K562 (cell line): ENCODE measurements at regions not wholly inside any gene's neighbourhood (a gene's known extent, or its start where the extent isn't known, plus 50 kb on each side); places are given as distances from the start of the nearest gene placed in this dataset.

Source experiments
- ATAC-seq: fragments of 200-7000 bp; cut with Tn5 transposase; 3 replicates; pipeline ENCODE4 v1.9.1; 2020; ENCODE audit warnings: moderate library complexity
- BruUV-seq: library from RNA; stranded (reverse); fragments of 400-500 nt; replicated peaks from 2 replicates; lab custom pipeline; 2021; lab: Mats Ljungman, UMichigan
- CTCF ChIA-PET: fragments of 300-600 bp; formaldehyde crosslinking; extraction: SDS; loops from one replicate; lab custom pipeline; 2021; ENCODE audit warnings: low intra/inter-chr PET ratio; lab: Yijun Ruan, JAX
- POLR2A ChIA-PET: fragments of 300-600, 350-650 bp; sonication (Branson Sonifier 250); formaldehyde crosslinking; extraction: SDS; loops from one replicate; lab custom pipeline; 2021; ENCODE audit warnings: antibody characterized with exemption, inconsistent platforms; lab: Yijun Ruan, JAX
- DNase-seq, 4 experiments: peaks; one replicate each; pipeline versions ENCODE4 v3.0.0 to v3.0.0-alpha.2; 2011 to 2018; ENCODE audit warnings: low spot score in 3 of 4, mixed read lengths in 3 of 4; ENCODE audit errors: extremely low read depth in 1 of 4
- FAIRE-seq: peaks from 2 replicates; lab custom pipeline; 2011; peaks lifted over from hg19 to GRCh38; lab: Jason Lieb, UNC
- H2AFZ ChIP-seq: 2 replicates; pipeline ENCODE4 v1.6.0; 2011; ENCODE audit warnings: low read depth, low read length, control low read depth, inconsistent platforms
- H3K27ac ChIP-seq: fragments of 200-600 bp; 3 replicates; pipeline ENCODE4 v1.8.0; 2011; ENCODE audit warnings: low read depth, mild to moderate bottlenecking, control low read depth, inconsistent platforms, low read length, moderate library complexity, mixed read lengths; ENCODE audit errors: extremely low read depth
- H3K27me3 ChIP-seq, 2 experiments: fragments of 300-600 bp in 1 of 2; 2 replicates in 1 of 2; 3 replicates in 1 of 2; pipeline versions ENCODE4 v1.6.0 to v1.8.0; 2011; ENCODE audit warnings: inconsistent platforms in 2 of 2, low read length in 2 of 2, mild to moderate bottlenecking in 1 of 2, mixed read lengths in 1 of 2, moderate library complexity in 1 of 2; ENCODE audit not compliant: control insufficient read depth in 2 of 2, insufficient read depth in 2 of 2
- H3K36me3 ChIP-seq: fragments of 300-600 bp; 3 replicates; pipeline ENCODE4 v1.8.0; 2011; ENCODE audit warnings: mild to moderate bottlenecking, low read length, inconsistent platforms; ENCODE audit not compliant: control insufficient read depth, insufficient read depth
- H3K4me1 ChIP-seq, 2 experiments: fragments of 200-600 bp in 1 of 2; replicated peaks in 1 of 2; 2 replicates in 1 of 2; 3 replicates in 1 of 2; pipeline versions ENCODE4 v1.5.1 to v1.8.0; 2011; ENCODE audit warnings: inconsistent platforms in 2 of 2, low read length in 2 of 2, mild to moderate bottlenecking in 1 of 2, mixed read lengths in 1 of 2, moderate library complexity in 1 of 2; ENCODE audit not compliant: control insufficient read depth in 2 of 2, insufficient read depth in 2 of 2
- H3K4me2 ChIP-seq: 2 replicates; pipeline ENCODE4 v1.6.1; 2011; ENCODE audit warnings: low read length, control low read depth, inconsistent platforms, mixed read lengths; ENCODE audit not compliant: insufficient read depth
- H3K4me3 ChIP-seq: fragments of 200-600 bp; sonication (generic), shearing (Covaris generic); 2 replicates; pipeline ENCODE4 v1.5.1; 2016; ENCODE audit warnings: control low read depth, inconsistent platforms
- H3K79me2 ChIP-seq: fragments of 200-600 bp; 3 replicates; pipeline ENCODE4 v1.8.0; 2011; ENCODE audit warnings: low read length, inconsistent platforms; ENCODE audit not compliant: control insufficient read depth, insufficient read depth
- H3K9ac ChIP-seq, 2 experiments: 2 replicates each; pipeline versions ENCODE4 v1.6.0 to v1.6.1; 2011; ENCODE audit warnings: low read depth in 2 of 2, low read length in 2 of 2, control low read depth in 1 of 2, inconsistent platforms in 1 of 2, mild to moderate bottlenecking in 1 of 2, mixed read lengths in 1 of 2; ENCODE audit not compliant: insufficient read depth in 1 of 2
- H3K9me1 ChIP-seq: one replicate; pipeline ENCODE4 v1.6.0; 2011; ENCODE audit warnings: inconsistent platforms, mild to moderate bottlenecking, low read length, moderate library complexity; ENCODE audit not compliant: control insufficient read depth, insufficient read depth
- H3K9me3 ChIP-seq: replicated peaks from 2 replicates; pipeline ENCODE4 v1.5.1; 2011; ENCODE audit warnings: low read depth, low read length, inconsistent platforms; ENCODE audit not compliant: control insufficient read depth, insufficient read depth
- H4K20me1 ChIP-seq: replicated peaks from 2 replicates; pipeline ENCODE4 v1.6.1; 2011; ENCODE audit warnings: low read length, inconsistent platforms, mixed read lengths; ENCODE audit not compliant: control insufficient read depth, insufficient read depth
- E2F6 ChIP-seq, 2 experiments: IDR thresholded peaks; 2 replicates each; pipeline ENCODE4 v1.6.1; 2011; ENCODE audit warnings: borderline replicate concordance in 1 of 2, control low read depth in 1 of 2, low read depth in 1 of 2, low read length in 1 of 2, mild to moderate bottlenecking in 1 of 2, mixed read lengths in 1 of 2, moderate library complexity in 1 of 2; ENCODE audit not compliant: insufficient read depth in 1 of 2, insufficient read length in 1 of 2, poor library complexity in 1 of 2, severe bottlenecking in 1 of 2; ENCODE audit errors: extremely low read depth in 1 of 2
- MYBL2 ChIP-seq, 2 experiments: fragments of 450-650 bp in 1 of 2; sonication (generic) in 1 of 2; formaldehyde crosslinking in 1 of 2; IDR thresholded peaks; 2 replicates each; pipeline versions ENCODE4 v1.6.1 to v1.8.1; 2017 to 2022; ENCODE audit warnings: borderline replicate concordance in 1 of 2, inconsistent platforms in 1 of 2, low read depth in 1 of 2, mild to moderate bottlenecking in 1 of 2, missing genetic modification reagents in 1 of 2, moderate library complexity in 1 of 2
- SMARCB1 ChIP-seq: IDR thresholded peaks from 2 replicates; pipeline ENCODE4 v1.6.1; 2011; ENCODE audit warnings: improper control_type of control experiment, low read depth; ENCODE audit not compliant: insufficient read length
- SNIP1 ChIP-seq: fragments of 450-650 bp; IDR thresholded peaks from 2 replicates; pipeline ENCODE4 v1.7.1; 2017; ENCODE audit warnings: low read depth, mild to moderate bottlenecking
- STAG1 ChIP-seq: sonication (generic); formaldehyde crosslinking; IDR thresholded peaks from 2 replicates; pipeline ENCODE4 v1.5.0; 2020; ENCODE audit warnings: missing genetic modification reagents, borderline replicate concordance
- TEAD2 ChIP-seq: fragments of 450-650 bp; IDR thresholded peaks from 2 replicates; pipeline ENCODE4 v1.6.1; 2016; ENCODE audit warnings: missing genetic modification characterization, control low read depth, missing compliant biosample characterization
- TOE1 ChIP-seq, 2 experiments: fragments of 450-650 bp in 1 of 2; sonication (generic) in 1 of 2; formaldehyde crosslinking in 1 of 2; IDR thresholded peaks; 2 replicates each; pipeline versions ENCODE4 v1.7.1 to v1.8.0; 2016 to 2022; ENCODE audit warnings: borderline replicate concordance in 2 of 2, mild to moderate bottlenecking in 2 of 2, antibody characterized with exemption in 1 of 2, inconsistent platforms in 1 of 2, low read depth in 1 of 2, missing genetic modification reagents in 1 of 2, moderate library complexity in 1 of 2
- ZKSCAN8 ChIP-seq: fragments of 200-800 bp; sonication (Bioruptor generic); IDR thresholded peaks from 2 replicates; pipeline ENCODE4 v1.6.1; 2016; ENCODE audit warnings: missing genetic modification characterization, missing compliant biosample characterization
- ZNF41 ChIP-seq: fragments of 250-450 bp; sonication (Bioruptor Pico); conservative IDR thresholded peaks from 2 replicates; pipeline ENCODE4 v1.4.0; 2020; ENCODE audit warnings: mild to moderate bottlenecking
- WGBS: fragments of 100-300 bp; shearing (Covaris generic); methylation state at CpG from one replicate; pipeline ENCODE4 v1.1.6; 2016; ENCODE audit warnings: low coverage, mixed read lengths; ENCODE audit not compliant: insufficient coverage; ENCODE audit errors: missing lambda C conversion rate; 5-methylcytosine and 5-hydroxymethylcytosine counted together
- in situ Hi-C: fragments of 300-500 bp; cut with MboI; formaldehyde crosslinking; loops from 4 replicates; pipeline ENCODE4 v1.15.0; 2018; ENCODE audit warnings: inconsistent platforms, mixed read lengths
- intact Hi-C: fragments of 100-400 bp; cut with micrococcal nuclease; formaldehyde crosslinking; loops from 2 replicates; pipeline ENCODE4 v1.14.2; 2022

GRCh38 chr1:83716641-83717040 is 282.3 kb downstream of the TTLL7 start:
- H4K20me1 ChIP-seq: no peaks in the 10 kb centered on the region
- in situ Hi-C loops: no loop called here
- no peak overlapping the region for H3K9ac ChIP-seq
- CTCF ChIA-PET: no interaction called here
- H3K4me2 ChIP-seq: no peak overlapping the region
- H3K4me1 ChIP-seq: no peaks in the 10 kb centered on the region
- no peak overlapping the region for H3K4me3 ChIP-seq
- no peaks in the 10 kb centered on the region for H3K9me1 ChIP-seq
- H3K27me3 ChIP-seq: no peaks in the 10 kb centered on the region
- TF ChIP-seq E2F6 (IDR thresholded peaks at IDR 0.05; ENCODE audit: borderline replicate concordance in 1 of 2, extremely low read depth in 1 of 2, insufficient read depth in 1 of 2, insufficient read length in 1 of 2, low read depth in 1 of 2, low read length in 1 of 2, poor library complexity in 1 of 2, severe bottlenecking in 1 of 2): no peak
- no peak for TF ChIP-seq SMARCB1
- TF ChIP-seq SNIP1: no peak
- TF ChIP-seq ZKSCAN8 (CRISPR knock-in tag): no peak
- no peak for TF ChIP-seq ZNF41 (CRISPR knock-in tag)
- no peak for TF ChIP-seq STAG1
- no peak for TF ChIP-seq TEAD2 (tag)
- no peak for TF ChIP-seq TOE1 (IDR thresholded peaks at IDR 0.05; ENCODE audit: borderline replicate concordance)
- TF ChIP-seq TOE1 (CRISPR knock-in tag; IDR thresholded peaks at IDR 0.05; ENCODE audit: borderline replicate concordance, low read depth): no peak
- TF ChIP-seq MYBL2 (IDR thresholded peaks at IDR 0.05; ENCODE audit: low read depth): no peak
- no peak for TF ChIP-seq MYBL2 (CRISPR knock-in tag; IDR thresholded peaks at IDR 0.05; ENCODE audit: borderline replicate concordance)
- ATAC-seq (no peak), DNase-seq (no peak), FAIRE-seq (no peak)
- WGBS: 0% methylated on average over 3 of the region's 3 CpGs
- no peak overlapping the region for H2AFZ ChIP-seq
- no peak overlapping the region for H3K27ac ChIP-seq
- intact Hi-C loops: no loop called here
- no peaks in the 10 kb centered on the region for H3K9me3 ChIP-seq
- H3K36me3 ChIP-seq: no peaks in the 10 kb centered on the region
- POLR2A ChIA-PET: no interaction called here
- no TSS peak for BruUV-seq
- no peaks in the 10 kb centered on the region for H3K79me2 ChIP-seq
